ENCODE measurements at regions not wholly inside any gene's neighbourhood (a gene's known extent, or its start where the extent isn't known, plus 50 kb on each side); places are given as distances from the start of the nearest gene placed in this dataset.

GRCh38 chr13:105159841-105160240 is 1375.6 kb downstream of the EFNB2 start:
- no peak for TF ChIP-seq CTCF (IDR thresholded peaks at IDR 0.05; ENCODE audit: low read length)
- TF ChIP-seq EZH2 (IDR thresholded peaks at IDR 0.05; ENCODE audit: borderline replicate concordance, low read length) = no peak
